M059J (cell line): ENCODE measurements at regions not wholly inside any gene's neighbourhood (a gene's known extent, or its start where the extent isn't known, plus 50 kb on each side); places are given as distances from the start of the nearest gene placed in this dataset.
"Not testable (repeated sequence)": the region's sequence is repeated elsewhere in the genome, so short reads cannot be mapped to it uniquely, and the experiment has no call there.

Experiments used
- DNase-seq: peaks from one replicate; pipeline ENCODE4 v3.0.0-alpha.2; 2012; ENCODE audit warnings: low read depth

GRCh38 chr12:33825986-33826602 is 196.2 kb upstream of the ALG10 start:
- peak; percentile 70 for DNase-seq

- DNase-seq: peak; percentile 84
These were observed 194.0 kb upstream of the ALG10 start for GRCh38 chr12:33828326-33828725.

- peak; percentile 69 for DNase-seq
These were observed 192.2 kb upstream of the ALG10 start for GRCh38 chr12:33830070-33830469.

GRCh38 chr12:33832900-33833299 is 189.4 kb upstream of the ALG10 start:
- no peak for DNase-seq

- DNase-seq: no peak
These were observed 187.6 kb upstream of the ALG10 start for GRCh38 chr12:33834672-33835071.

GRCh38 chr12:33876618-33877017 is 145.7 kb upstream of the ALG10 start:
- peak; percentile 1 for DNase-seq

GRCh38 chr12:33892425-33892824 is 129.9 kb upstream of the ALG10 start:
- no peak for DNase-seq

- DNase-seq: not testable (repeated sequence)
These were observed 101.8 kb upstream of the ALG10 start for GRCh38 chr12:33920460-33920859.

- DNase-seq: no peak
These were observed 96.2 kb upstream of the ALG10 start for GRCh38 chr12:33926095-33926494.

- not testable (repeated sequence) for DNase-seq
These were observed 84.6 kb upstream of the ALG10 start for GRCh38 chr12:33937669-33938068.

GRCh38 chr12:33942172-33942571 is 80.1 kb upstream of the ALG10 start:
- DNase-seq: no peak

GRCh38 chr12:33944703-33945437 is 77.4 kb upstream of the ALG10 start:
- DNase-seq: peak; percentile 43

- no peak for DNase-seq
These were observed 76.9 kb upstream of the ALG10 start for GRCh38 chr12:33945438-33945784.

- not testable (repeated sequence) for DNase-seq
These were observed 56.1 kb upstream of the ALG10 start for GRCh38 chr12:33966219-33966618.

- no peak for DNase-seq
These were observed 54.5 kb upstream of the ALG10 start for GRCh38 chr12:33967760-33968159.
